ENCODE measurements at regions not wholly inside any gene's neighbourhood (a gene's known extent, or its start where the extent isn't known, plus 50 kb on each side); places are given as distances from the start of the nearest gene placed in this dataset.

DNA sequence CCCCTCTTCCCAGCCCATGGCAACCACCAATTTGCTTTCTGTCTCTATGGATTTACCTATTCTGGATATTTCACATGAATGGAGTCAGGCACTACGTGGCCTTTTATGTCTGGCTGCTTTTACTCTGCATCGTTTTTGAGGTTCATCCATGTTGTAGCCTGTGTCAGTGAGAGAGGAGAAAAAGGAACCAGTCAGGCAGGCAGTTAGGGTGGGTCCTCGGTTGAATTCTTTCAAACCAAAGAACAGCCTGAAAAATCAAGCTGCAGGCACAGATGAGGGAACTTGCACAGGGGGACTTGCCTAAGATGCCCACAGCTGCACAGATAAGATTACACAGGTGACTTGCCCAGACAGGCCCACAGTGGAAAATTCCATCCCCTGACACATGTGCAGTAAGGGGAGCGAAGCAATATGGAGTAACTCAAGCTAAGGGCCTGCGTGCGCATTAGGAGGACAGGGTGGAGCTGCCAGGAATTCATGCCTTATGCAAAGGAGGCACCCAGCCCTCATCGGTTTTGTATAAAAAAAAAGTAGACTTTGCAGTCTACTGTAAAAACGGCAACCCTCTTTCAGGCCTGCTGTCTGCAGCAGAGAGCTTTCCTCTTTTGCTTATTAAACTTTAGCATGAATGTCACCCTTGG lies 152.4 kb upstream of the RFLNA start:
- TF ChIP-seq, protein P1, sequence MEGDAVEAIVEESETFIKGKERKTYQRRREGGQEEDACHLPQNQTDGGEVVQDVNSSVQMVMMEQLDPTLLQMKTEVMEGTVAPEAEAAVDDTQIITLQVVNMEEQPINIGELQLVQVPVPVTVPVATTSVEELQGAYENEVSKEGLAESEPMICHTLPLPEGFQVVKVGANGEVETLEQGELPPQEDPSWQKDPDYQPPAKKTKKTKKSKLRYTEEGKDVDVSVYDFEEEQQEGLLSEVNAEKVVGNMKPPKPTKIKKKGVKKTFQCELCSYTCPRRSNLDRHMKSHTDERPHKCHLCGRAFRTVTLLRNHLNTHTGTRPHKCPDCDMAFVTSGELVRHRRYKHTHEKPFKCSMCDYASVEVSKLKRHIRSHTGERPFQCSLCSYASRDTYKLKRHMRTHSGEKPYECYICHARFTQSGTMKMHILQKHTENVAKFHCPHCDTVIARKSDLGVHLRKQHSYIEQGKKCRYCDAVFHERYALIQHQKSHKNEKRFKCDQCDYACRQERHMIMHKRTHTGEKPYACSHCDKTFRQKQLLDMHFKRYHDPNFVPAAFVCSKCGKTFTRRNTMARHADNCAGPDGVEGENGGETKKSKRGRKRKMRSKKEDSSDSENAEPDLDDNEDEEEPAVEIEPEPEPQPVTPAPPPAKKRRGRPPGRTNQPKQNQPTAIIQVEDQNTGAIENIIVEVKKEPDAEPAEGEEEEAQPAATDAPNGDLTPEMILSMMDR (IDR thresholded peaks at IDR 0.05; ENCODE audit: low read length): no peak
- TF ChIP-seq EZH2 (IDR thresholded peaks at IDR 0.05; ENCODE audit: borderline replicate concordance, low read length): no peak
